ENCODE measurements at regions not wholly inside any gene's neighbourhood (a gene's known extent, or its start where the extent isn't known, plus 50 kb on each side); places are given as distances from the start of the nearest gene placed in this dataset.

GRCh38 chrX:121592884-121593283 lies 545.5 kb downstream of the GLUD2 start:
- in situ Hi-C loops (cut with MboI; ENCODE audit: low sequenced_read_pairs, unreplicated experiment): loop anchor here (25.0 kb wide), 1 partner anchor 281 kb away; no protein-coding TSS in a partner anchor
- TF ChIP-seq CTCF (IDR thresholded peaks at IDR 0.05; ENCODE audit: borderline replicate concordance, control extremely low read depth, extremely low read depth, insufficient read depth, missing control alignments): no peak

GRCh38 chrX:121598356-121598755 lies 550.9 kb downstream of the GLUD2 start:
- DNase-seq (ENCODE audit: low spot score): no peak
- in situ Hi-C loops (cut with MboI; ENCODE audit: low sequenced_read_pairs, unreplicated experiment): loop anchor here (25.0 kb wide), 1 partner anchor 286 kb away; no protein-coding TSS in a partner anchor
- no peak for TF ChIP-seq CTCF (IDR thresholded peaks at IDR 0.05; ENCODE audit: borderline replicate concordance, control extremely low read depth, extremely low read depth, insufficient read depth, missing control alignments)

More at GRCh38 chrX:121592884-121593283, 545.5 kb downstream of the GLUD2 start:
- DNase-seq (ENCODE audit: low spot score): no peak

- no peak for TF ChIP-seq CTCF (IDR thresholded peaks at IDR 0.05; ENCODE audit: borderline replicate concordance, control extremely low read depth, extremely low read depth, insufficient read depth, missing control alignments)
- DNase-seq (ENCODE audit: low spot score): no peak
- in situ Hi-C loops (cut with MboI; ENCODE audit: low sequenced_read_pairs, unreplicated experiment): no loop called here
Observed at GRCh38 chrX:121635141-121635540, 587.7 kb downstream of the GLUD2 start.

GRCh38 chrX:121639781-121640180 lies 592.4 kb downstream of the GLUD2 start:
- TF ChIP-seq CTCF (IDR thresholded peaks at IDR 0.05; ENCODE audit: borderline replicate concordance, control extremely low read depth, extremely low read depth, insufficient read depth, missing control alignments): no peak
- in situ Hi-C loops (cut with MboI; ENCODE audit: low sequenced_read_pairs, unreplicated experiment): no loop called here

GRCh38 chrX:121641560-121641959 lies 594.1 kb downstream of the GLUD2 start:
- DNase-seq (ENCODE audit: low spot score): no peak
- in situ Hi-C loops (cut with MboI; ENCODE audit: low sequenced_read_pairs, unreplicated experiment): no loop called here
- no peak for TF ChIP-seq CTCF (IDR thresholded peaks at IDR 0.05; ENCODE audit: borderline replicate concordance, control extremely low read depth, extremely low read depth, insufficient read depth, missing control alignments)

More at GRCh38 chrX:121639781-121640180, 592.4 kb downstream of the GLUD2 start:
- DNase-seq (ENCODE audit: low spot score): no peak

GRCh38 chrX:121642415-121642814 lies 595.0 kb downstream of the GLUD2 start:
- no peak for TF ChIP-seq CTCF (IDR thresholded peaks at IDR 0.05; ENCODE audit: borderline replicate concordance, control extremely low read depth, extremely low read depth, insufficient read depth, missing control alignments)
- no peak for DNase-seq (ENCODE audit: low spot score)
- in situ Hi-C loops (cut with MboI; ENCODE audit: low sequenced_read_pairs, unreplicated experiment): no loop called here
